ENCODE measurements at regions not wholly inside any gene's neighbourhood (a gene's known extent, or its start where the extent isn't known, plus 50 kb on each side); places are given as distances from the start of the nearest gene placed in this dataset.
"Not testable (repeated sequence)": the region's sequence is repeated elsewhere in the genome, so short reads cannot be mapped to it uniquely, and the experiment has no call there.

GRCh38 chr2:138324068-138324771 is 177.3 kb upstream of the SPOPL start:
- peak; percentile 34 for DNase-seq

GRCh38 chr2:138327967-138328366 is 173.6 kb upstream of the SPOPL start:
- no peak for DNase-seq

GRCh38 chr2:138329162-138329561 is 172.4 kb upstream of the SPOPL start:
- peak; percentile 88 for DNase-seq

DNA sequence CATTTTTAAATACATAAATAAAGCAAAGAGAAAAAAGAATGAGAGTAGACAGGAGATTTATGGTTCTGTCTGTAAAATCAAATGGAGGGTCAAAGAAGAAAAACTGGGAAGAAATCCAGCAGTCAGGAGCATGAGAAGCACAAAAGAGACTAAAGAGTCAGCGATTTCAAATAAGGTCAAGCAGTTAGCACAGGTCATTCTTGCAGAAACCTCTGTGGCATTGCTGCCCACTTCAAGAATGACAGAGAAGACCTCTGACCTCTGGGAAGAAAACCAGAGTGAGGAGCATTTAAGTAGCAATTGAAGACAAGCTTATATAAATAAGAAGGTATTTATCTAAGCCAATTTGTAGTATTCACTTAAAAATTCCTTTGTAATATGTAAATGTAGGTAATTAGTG is 172.0 kb upstream of the SPOPL start:
- DNase-seq, result peak; percentile 73

- no peak for DNase-seq
Observed at GRCh38 chr2:138333121-138333520, 168.4 kb upstream of the SPOPL start.

DNA sequence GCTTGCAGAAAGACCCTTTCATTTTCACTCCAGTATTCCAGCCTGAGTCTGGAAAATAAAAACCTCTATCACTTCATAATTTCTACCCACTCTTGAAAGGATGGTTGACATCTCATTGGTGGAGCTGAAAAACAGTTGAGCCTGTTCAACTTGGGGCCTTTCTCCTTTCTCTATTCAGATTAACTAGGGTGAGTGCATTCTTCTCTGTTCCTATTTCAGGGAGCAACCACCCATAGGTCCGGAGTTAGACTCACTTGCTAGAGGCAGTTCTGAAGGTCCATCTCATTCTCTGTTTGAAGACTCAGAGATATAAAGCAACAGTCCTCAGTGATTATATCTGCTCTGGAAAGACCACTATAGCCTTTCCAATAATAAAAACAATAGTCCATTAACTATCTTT is 167.9 kb upstream of the SPOPL start:
- no peak for DNase-seq

DNA sequence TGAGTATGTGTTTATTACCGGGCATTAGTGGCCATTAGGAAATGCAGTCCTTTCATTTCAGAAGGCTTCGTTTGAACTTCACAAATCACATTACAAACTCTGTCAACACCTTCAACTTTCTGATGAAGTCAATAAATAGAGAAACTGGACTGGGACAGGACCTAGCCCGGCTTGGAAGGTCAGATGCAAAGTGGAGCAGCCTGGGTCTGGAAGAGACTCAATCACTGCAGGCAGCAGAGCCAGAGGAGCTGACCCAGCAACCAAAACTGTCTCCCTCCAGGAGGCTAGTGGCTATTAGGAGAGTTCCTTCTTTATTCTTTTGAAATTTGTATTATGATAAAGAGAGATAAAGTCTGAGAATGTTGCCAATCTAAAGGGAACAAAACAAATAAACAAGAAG is 167.2 kb upstream of the SPOPL start:
- peak; percentile 36 for DNase-seq

- peak; percentile 33 for DNase-seq
Observed at GRCh38 chr2:138335036-138335435, 166.5 kb upstream of the SPOPL start.

- no peak for DNase-seq
Observed at GRCh38 chr2:138336146-138336545, 165.4 kb upstream of the SPOPL start.

- no peak for DNase-seq
Observed at GRCh38 chr2:138355244-138355643, 146.3 kb upstream of the SPOPL start.

DNA sequence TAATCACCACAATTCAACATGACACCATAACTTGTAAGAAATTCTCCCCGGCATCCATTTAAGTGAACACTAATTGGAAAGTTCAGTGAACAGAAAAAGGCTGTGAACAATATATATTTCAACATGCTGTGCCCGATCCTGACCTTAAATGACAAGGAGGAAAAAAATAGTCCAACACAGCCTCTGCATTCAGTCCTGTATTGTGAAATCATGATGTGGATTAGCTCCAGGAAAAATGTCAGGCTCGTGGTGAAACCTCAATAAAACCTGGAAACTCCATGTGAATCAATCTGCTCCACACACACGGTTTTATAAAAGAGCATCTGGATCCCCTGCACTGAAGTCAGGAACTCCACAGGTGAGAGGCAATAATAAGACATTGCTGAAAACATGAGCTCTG is 145.4 kb upstream of the SPOPL start:
- peak; percentile 7 for DNase-seq

- no peak for DNase-seq
Observed at GRCh38 chr2:138359532-138359931, 142.0 kb upstream of the SPOPL start.

DNA sequence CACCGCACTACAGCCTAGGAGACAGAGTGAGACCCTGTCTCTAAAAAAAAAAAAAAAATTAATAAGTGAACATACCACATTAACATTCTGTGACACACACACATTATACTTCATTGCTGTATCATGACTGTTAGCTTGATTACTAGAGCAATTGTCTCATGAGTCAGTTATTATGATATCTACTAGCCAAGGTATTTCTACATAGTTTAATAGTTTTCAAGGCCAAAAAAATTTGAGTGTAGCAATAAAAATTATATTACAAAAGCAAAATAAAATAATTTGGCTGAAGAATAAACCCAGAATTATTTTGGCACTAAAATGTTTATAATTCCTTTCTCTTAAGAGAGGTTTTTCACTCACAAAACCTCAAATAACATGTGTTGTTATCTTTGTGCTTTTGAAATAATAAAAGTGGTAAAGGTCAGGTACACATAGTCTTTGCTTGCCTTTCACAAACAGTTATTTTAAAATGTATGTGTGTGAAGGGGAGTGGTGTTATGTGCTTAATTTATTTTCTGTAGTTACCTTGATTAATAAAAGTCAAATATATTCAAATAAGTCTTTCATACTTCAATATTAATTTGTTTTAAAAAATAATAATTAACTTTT is 136.9 kb upstream of the SPOPL start:
- no peak for DNase-seq

GRCh38 chr2:138365581-138365980 is 136.0 kb upstream of the SPOPL start:
- no peak for DNase-seq

DNA sequence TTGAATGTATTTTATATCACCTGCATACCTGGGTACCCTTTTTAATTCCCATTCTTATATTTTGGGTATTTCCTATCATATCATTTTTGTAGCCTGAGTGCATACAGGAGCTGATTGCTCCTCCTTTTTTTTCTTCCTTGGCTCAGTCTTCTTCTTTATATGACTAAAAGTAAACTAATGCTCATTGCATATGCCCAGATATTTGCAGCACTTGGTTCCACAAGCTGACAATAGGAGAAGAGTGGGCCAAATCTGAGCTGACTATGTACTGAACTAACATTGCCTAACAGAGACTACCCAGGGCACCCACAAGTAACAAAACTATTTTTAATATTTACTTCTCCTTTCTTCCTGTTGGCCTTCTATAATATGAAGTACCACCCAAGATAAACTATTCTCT is 131.7 kb upstream of the SPOPL start:
- no peak for DNase-seq

GRCh38 chr2:138373993-138374408 is 127.6 kb upstream of the SPOPL start:
- peak; percentile 55 for DNase-seq

DNA sequence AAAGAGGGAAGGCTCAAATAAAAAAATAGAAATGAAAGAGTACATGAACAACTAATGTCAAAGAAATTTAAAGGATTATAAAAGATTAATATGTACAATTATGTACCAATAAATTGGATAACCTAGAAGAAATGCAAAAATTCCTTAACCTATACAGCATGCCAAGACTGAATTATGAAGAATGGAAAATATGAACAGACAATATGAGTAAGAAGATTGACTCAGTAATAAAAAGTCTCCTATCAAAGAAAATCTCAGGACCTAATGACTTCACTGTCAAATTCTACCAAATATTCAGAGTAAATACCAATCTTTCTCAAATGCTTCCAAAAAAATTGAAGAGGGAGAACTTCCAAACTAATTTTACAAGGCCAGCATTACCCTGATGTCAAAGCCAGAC is 120.2 kb upstream of the SPOPL start:
- DNase-seq, result no peak

GRCh38 chr2:138382672-138383071 is 118.9 kb upstream of the SPOPL start:
- DNase-seq, result no peak

DNA sequence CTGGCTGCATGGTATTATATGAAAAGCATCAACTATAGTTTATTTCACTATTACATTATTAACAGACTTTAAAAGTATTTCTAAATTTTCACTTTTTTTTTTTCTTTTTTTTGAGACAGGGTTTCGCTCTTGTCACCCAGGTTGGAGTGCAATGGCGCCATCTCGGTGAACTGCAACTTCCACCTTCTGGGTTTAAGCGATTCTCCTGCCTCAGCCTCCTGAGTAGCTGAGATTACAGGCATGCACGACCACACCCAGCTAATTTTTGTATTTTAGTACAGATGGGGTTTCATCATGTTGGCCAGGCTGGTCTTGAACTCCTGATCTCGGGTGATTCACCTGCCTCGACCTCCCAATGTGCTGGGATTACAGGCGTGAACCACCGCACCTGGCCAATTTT is 115.4 kb upstream of the SPOPL start:
- DNase-seq, result not testable (repeated sequence)

GRCh38 chr2:138389063-138389462 is 112.5 kb upstream of the SPOPL start:
- DNase-seq, result no peak

GRCh38 chr2:138390316-138390945 is 111.1 kb upstream of the SPOPL start:
- DNase-seq, result peak; percentile 15

DNA sequence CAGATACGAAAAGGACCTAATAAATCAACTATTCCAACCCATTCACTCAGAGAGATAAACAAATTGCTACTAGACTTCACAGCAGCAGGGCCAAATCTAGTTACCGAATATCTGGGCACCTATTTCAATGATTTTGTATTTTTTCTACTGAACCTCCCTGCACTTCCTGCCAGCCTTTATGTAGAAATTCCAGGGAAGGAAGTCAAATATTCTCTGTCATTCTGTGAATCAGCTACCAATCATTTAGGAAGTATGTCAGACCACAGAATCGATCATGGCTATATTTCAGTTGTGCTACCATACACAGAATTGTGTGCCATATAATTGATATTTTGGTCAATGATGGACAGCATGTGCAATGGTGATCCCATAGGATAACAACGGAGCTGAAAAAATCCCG is 109.6 kb upstream of the SPOPL start:
- no peak for DNase-seq

DNA sequence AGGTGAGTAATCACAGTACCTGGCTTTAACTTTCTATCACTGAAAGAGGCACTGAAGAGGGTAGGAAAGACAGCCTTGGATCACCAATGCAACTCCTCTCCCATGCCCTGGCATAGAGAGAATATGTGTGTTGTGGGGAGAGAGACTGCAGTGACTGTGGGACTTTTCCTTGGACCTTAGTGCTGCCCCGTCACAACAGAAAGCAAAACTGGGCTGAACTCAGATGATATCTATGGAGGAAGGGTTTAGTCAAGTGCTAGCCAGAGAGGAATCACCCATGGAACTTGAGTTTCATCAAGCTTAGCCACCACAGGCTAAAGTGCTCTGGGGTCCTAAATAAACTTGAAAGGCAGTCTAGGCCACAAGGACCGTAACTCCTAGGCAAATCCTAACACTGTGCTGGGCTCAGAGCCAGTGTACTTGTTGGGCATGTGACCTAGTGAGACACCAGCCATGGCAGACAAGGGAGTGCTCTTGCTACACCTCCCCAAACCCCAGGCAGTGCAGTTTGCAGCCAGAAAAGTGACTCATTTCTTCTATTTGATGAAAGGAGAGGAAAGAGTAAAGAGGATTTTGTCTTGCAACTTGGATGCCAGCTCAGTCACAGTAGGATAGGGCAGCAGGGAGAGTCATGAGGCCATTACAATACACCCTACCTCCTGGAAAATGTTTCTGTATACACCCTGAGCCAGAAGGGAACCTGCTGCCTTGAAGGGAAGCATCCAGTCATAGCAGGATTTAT is 105.8 kb upstream of the SPOPL start:
- DNase-seq, result no peak

- no peak for DNase-seq
Observed at GRCh38 chr2:138396843-138397242, 104.7 kb upstream of the SPOPL start.
